Type B pancreatic cell (in vitro differentiated cells): ENCODE measurements at regions not wholly inside any gene's neighbourhood (a gene's known extent, or its start where the extent isn't known, plus 50 kb on each side); places are given as distances from the start of the nearest gene placed in this dataset.

Experiments
- DNase-seq: peaks from one replicate; pipeline ENCODE4 v3.0.0; 2021; ENCODE audit warnings: mixed read lengths; ENCODE audit not compliant: unreplicated experiment; ENCODE audit errors: extremely low spot score
- H3K27ac Mint-ChIP-seq: 2 replicates; pipeline ENCODE4 v1.8.0; 2021; ENCODE audit warnings: mild to moderate bottlenecking, mixed read lengths
- H3K27me3 Mint-ChIP-seq: 2 replicates; pipeline ENCODE4 v1.8.0; 2021; ENCODE audit warnings: mixed read lengths
- H3K36me3 Mint-ChIP-seq: 2 replicates; pipeline ENCODE4 v1.8.0; 2021; ENCODE audit warnings: mixed read lengths
- H3K4me1 Mint-ChIP-seq: one replicate; pipeline ENCODE4 v1.8.0; 2021; ENCODE audit warnings: mixed read lengths; ENCODE audit not compliant: unreplicated experiment
- H3K4me3 Mint-ChIP-seq: 2 replicates; pipeline ENCODE4 v1.8.0; 2021; ENCODE audit warnings: mild to moderate bottlenecking, mixed read lengths
- H3K9me3 Mint-ChIP-seq: 2 replicates; pipeline ENCODE4 v1.8.0; 2021; ENCODE audit warnings: mixed read lengths
- TF ChIP-seq, protein P1 (sequence below): fragments of 200-600 bp; sonication (generic); conservative IDR thresholded peaks from 2 replicates; pipeline ENCODE4 v1.5.0; 2021; ENCODE audit warnings: antibody characterized with exemption, mild to moderate bottlenecking

DNA sequence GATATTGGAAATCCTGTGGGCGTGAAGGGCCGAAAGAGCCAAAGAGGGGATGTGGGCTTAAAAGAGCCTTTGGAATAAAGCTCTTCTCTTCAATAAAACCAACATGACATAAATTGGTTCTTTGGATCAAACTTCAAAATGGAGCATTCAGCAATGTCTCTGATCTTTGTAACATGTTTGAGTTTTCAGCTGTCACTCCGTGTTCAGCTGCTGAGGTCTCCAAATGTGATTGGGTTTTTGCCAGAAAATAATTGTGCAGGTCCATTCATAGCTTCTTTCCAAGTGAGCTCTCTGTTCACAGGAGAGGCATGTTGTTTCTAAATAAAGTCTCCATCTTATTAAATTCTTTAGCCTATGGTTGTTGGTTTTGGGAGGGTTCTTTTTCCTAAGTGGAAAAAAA lies 127.6 kb upstream of the CCDC68 start:
- Mint-ChIP-seq H3K4me1 (peaks cover 9% of the 10 kb centered on the region), H3K9me3 (no peaks in the 10 kb centered on the region), H3K27me3 (peaks cover 14% of the 10 kb centered on the region), H3K36me3 (no peaks in the 10 kb centered on the region), H3K4me3 (no peak overlapping the region), H3K27ac (no peak overlapping the region)
- no peak for DNase-seq
- TF ChIP-seq, protein P1, sequence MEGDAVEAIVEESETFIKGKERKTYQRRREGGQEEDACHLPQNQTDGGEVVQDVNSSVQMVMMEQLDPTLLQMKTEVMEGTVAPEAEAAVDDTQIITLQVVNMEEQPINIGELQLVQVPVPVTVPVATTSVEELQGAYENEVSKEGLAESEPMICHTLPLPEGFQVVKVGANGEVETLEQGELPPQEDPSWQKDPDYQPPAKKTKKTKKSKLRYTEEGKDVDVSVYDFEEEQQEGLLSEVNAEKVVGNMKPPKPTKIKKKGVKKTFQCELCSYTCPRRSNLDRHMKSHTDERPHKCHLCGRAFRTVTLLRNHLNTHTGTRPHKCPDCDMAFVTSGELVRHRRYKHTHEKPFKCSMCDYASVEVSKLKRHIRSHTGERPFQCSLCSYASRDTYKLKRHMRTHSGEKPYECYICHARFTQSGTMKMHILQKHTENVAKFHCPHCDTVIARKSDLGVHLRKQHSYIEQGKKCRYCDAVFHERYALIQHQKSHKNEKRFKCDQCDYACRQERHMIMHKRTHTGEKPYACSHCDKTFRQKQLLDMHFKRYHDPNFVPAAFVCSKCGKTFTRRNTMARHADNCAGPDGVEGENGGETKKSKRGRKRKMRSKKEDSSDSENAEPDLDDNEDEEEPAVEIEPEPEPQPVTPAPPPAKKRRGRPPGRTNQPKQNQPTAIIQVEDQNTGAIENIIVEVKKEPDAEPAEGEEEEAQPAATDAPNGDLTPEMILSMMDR = no peak

DNA sequence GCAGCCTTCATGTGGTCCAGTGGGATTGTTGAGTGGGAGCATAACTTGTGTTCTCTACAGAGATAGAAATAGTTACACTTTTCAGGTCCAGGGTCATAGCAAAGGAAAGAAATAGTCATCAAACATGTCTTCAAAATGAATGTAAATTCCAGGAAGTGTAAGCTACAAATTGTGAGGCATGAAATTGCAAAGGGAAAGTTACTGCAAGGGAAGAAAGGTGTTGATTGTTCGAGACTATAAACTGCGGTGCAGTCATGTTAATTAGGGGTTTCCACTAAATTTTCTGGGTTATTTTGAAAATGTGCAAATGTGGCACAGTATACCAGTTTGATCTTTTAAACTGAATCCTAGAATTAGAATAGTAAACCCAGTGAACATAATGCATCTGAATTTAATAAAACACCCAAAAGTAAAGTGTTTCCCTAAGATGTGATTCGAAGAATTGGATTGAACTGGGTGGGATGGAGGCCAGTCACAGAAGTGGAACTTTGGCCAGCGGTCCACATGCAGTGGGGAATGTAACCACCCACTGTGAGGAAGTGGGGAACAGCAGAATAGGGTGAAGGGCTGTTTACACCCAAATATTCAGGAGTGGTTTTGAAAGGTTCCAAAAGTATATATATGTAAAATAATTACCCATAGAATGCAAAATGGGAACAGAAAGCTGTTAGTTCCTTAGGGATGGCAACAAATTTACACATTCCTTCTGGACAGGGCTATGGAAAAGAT lies 126.5 kb upstream of the CCDC68 start:
- no peak overlapping the region for H3K27ac Mint-ChIP-seq
- H3K4me1 Mint-ChIP-seq = peaks cover 9% of the 10 kb centered on the region
- no peak overlapping the region for H3K4me3 Mint-ChIP-seq
- TF ChIP-seq, protein P1 = no peak
- no peaks in the 10 kb centered on the region for H3K36me3 Mint-ChIP-seq
- H3K9me3 Mint-ChIP-seq = no peaks in the 10 kb centered on the region
- DNase-seq = no peak
- peaks cover 14% of the 10 kb centered on the region for H3K27me3 Mint-ChIP-seq

DNA sequence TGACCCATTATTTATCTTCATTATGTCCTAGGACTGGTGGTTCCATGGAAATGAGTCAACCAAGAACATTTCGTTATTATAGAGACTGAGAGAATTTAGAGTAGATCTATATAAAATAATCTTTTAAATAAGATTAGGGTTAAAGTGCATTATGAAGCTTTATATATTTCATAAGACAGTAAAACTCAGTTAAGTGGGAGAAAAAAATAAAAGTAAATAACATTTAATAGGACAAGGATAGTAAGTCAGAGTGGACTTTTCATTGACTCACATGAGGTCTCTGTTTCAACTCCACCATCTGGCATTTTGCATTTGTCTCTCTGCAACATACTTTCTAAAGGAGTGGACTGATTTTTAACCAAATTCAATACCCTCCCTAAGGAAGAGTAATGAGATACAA lies 125.3 kb upstream of the CCDC68 start:
- Mint-ChIP-seq H3K4me1 (peaks cover 16% of the 10 kb centered on the region), H3K36me3 (no peaks in the 10 kb centered on the region), H3K27ac (no peak overlapping the region), H3K9me3 (no peaks in the 10 kb centered on the region), H3K27me3 (peaks cover 18% of the 10 kb centered on the region), H3K4me3 (no peak overlapping the region)
- TF ChIP-seq, protein P1 = no peak
- DNase-seq = no peak

DNA sequence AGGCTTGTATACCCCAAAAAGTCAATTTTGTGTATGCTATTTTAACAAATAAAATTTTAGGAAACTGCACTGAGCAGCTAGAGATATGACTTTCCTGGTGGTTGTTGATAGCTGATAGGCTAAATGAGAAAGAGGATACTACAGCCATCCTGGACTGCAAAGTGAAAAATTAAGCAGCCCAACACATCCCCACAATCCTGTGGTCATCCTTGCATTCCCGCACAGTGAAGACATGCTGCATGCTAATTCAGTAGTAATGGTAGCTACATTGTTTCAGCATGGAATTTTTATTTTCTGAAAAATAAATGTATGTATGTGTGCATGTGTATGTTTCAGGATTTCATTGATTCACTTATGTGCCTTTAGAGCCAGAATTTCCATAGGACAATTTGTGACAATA lies 124.2 kb upstream of the CCDC68 start:
- no peak overlapping the region for H3K27ac Mint-ChIP-seq
- peaks cover 17% of the 10 kb centered on the region for H3K27me3 Mint-ChIP-seq
- TF ChIP-seq, protein P1 = no peak
- no peaks in the 10 kb centered on the region for H3K36me3 Mint-ChIP-seq
- H3K4me3 Mint-ChIP-seq = no peak overlapping the region
- no peak for DNase-seq
- H3K4me1 Mint-ChIP-seq = peaks cover 18% of the 10 kb centered on the region
- H3K9me3 Mint-ChIP-seq = no peaks in the 10 kb centered on the region

DNA sequence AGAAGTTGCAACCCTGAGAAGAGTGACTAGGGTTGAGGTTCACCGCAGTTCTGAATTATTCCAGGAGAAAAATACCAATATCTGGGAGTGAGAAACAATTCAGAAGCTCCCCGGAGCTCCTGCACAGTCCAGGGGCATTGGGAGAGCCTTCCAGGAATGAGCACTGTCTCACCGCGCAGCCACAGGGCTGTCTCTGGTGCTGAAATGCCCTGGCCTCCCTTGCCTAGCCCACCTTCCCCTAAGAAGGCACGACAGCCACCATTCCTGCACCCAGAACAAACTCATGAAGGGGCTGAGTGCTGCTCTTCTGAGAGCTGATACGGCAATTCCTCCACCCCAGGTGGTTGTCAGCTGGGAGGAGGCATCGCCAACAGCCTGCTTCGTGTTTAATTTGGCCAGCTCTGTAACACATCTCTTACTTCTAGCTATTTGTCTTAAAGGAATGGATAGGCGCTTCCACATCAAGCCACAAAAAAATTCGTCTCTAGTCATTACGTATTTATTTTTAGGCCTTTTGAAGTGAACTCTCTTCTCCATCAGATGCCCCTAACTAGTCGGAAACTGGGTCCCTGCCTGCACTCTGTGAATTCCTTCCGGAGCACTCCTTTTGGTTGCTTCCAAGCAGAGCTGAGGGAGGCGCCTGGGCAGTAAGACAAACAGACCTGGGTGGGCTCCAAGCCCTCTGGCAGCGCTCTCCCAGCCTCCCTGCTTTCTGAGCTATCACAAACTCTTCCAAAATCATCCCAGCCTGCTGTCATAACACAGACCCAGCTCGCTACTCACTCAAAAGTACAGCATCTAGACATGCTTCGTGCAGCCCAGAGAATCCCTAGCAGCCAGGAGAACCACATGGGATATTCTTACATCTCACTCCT lies 120.5 kb upstream of the CCDC68 start:
- Mint-ChIP-seq H3K36me3 (no peaks in the 10 kb centered on the region), H3K27ac (no peak overlapping the region), H3K4me1 (peaks cover 12% of the 10 kb centered on the region), H3K4me3 (no peak overlapping the region), H3K9me3 (no peaks in the 10 kb centered on the region), H3K27me3 (peaks cover 5% of the 10 kb centered on the region)
- TF ChIP-seq, protein P1 = no peak
- DNase-seq = no peak
